ENCODE measurements at regions not wholly inside any gene's neighbourhood (a gene's known extent, or its start where the extent isn't known, plus 50 kb on each side); places are given as distances from the start of the nearest gene placed in this dataset.

DNA sequence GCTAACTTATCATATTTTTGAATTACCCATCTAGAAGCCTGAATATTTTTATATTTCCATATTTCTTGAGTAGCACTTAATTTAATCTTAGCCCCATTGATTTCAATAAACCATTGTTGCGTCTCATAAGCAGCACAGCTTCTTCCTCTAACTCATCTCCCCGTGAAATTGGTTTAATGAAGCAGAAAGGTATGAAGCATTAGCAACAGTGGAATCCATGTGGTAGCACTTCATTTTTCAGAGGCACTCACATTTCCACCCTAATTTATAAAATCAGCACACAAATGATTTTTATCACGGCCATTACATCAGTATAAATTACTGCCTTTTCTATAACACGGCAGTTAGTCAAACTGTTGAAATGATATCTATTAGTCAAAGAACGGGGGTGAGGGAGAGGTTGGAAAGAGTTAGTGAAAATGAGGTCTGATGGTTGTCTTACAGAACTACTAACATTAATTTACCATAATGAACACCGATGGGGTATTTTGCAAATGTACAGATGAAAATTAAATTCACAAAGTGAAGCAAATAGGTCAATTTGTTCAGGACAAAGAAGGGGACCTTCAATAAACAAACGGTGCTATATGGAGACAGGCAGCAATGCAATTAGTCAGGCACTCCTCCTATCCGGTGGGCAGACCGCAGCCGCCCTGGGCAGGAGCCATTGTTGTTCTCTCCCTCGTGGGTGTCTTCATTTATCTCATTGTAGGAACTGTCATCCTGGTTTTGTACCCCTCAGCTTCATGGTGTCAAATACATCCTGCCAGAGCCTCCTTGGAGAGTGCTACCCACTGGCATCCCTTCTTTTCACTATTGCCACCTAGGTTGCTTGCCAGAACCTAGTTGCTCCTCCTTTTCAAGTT lies 205.7 kb downstream of the SOX3 start:
- no peaks in the 10 kb centered on the region for H3K27me3 ChIP-seq (ENCODE audit: insufficient read depth, poor library complexity, severe bottlenecking)

DNA sequence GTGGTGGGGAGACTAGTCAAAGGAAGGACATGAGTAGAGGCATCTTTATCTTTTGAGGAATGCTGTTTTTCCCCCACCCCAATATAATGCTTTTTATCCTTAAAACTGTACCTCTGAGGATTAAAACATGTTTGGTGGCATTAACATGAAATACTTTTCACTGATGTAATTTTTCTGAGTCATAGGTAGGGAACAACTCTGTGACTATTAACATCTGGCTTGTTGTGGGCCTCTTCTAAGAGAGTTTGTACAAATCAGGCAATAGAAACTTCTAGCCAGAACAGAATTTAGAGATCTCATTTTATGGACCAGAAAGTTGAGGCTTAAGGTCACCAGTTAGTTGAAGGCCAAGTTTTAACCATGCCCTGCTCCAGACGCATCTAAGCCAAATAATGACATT lies 207.6 kb downstream of the SOX3 start:
- Histone ChIP-seq H3K4me3 (ENCODE audit: severe bottlenecking) (no peak overlapping the region), H3K27ac (ENCODE audit: poor library complexity, severe bottlenecking) (no peak overlapping the region), H3K27me3 (ENCODE audit: insufficient read depth, poor library complexity, severe bottlenecking) (no peaks in the 10 kb centered on the region), H3K9me3 (ENCODE audit: severe bottlenecking) (no peaks in the 10 kb centered on the region), H3K36me3 (ENCODE audit: low read depth) (no peaks in the 10 kb centered on the region), H3K4me1 (ENCODE audit: insufficient read depth, poor library complexity, severe bottlenecking) (no peaks in the 10 kb centered on the region)
- ATAC-seq (ENCODE audit: low read depth) (no peak), DNase-seq (ENCODE audit: low spot score) (no peak)
- TF ChIP-seq, protein P1, sequence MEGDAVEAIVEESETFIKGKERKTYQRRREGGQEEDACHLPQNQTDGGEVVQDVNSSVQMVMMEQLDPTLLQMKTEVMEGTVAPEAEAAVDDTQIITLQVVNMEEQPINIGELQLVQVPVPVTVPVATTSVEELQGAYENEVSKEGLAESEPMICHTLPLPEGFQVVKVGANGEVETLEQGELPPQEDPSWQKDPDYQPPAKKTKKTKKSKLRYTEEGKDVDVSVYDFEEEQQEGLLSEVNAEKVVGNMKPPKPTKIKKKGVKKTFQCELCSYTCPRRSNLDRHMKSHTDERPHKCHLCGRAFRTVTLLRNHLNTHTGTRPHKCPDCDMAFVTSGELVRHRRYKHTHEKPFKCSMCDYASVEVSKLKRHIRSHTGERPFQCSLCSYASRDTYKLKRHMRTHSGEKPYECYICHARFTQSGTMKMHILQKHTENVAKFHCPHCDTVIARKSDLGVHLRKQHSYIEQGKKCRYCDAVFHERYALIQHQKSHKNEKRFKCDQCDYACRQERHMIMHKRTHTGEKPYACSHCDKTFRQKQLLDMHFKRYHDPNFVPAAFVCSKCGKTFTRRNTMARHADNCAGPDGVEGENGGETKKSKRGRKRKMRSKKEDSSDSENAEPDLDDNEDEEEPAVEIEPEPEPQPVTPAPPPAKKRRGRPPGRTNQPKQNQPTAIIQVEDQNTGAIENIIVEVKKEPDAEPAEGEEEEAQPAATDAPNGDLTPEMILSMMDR (IDR thresholded peaks at IDR 0.05; ENCODE audit: poor library complexity, severe bottlenecking): no peak

More for the DNA sequence above, 205.7 kb downstream of the SOX3 start:
- TF ChIP-seq, protein P1 (IDR thresholded peaks at IDR 0.05; ENCODE audit: poor library complexity, severe bottlenecking): no peak
- Histone ChIP-seq H3K27ac (ENCODE audit: poor library complexity, severe bottlenecking) (no peak overlapping the region), H3K4me1 (ENCODE audit: insufficient read depth, poor library complexity, severe bottlenecking) (no peaks in the 10 kb centered on the region), H3K4me3 (ENCODE audit: severe bottlenecking) (no peak overlapping the region), H3K36me3 (ENCODE audit: low read depth) (no peaks in the 10 kb centered on the region), H3K9me3 (ENCODE audit: severe bottlenecking) (no peaks in the 10 kb centered on the region)
- no peak for DNase-seq (ENCODE audit: low spot score)
- ATAC-seq (ENCODE audit: low read depth): no peak

DNA sequence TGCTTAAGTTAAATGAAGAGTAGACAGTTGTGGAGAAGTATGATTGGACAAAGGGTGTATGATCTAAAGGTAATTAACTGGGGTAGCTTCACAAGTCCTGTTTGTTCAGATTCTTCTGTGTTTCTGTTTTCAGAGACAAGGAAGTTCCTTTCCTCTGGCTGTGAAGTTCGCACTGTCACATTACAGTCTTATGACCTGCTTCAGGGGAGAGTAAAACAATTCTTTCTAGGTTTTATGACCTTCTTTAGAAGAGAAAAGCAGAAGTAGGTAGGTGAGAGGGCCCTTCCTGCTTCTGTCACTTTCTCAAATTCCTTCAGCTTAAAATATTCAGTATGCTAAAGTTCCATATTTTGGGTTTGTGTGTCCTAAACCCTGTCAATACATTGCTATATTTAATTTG lies 211.9 kb downstream of the SOX3 start:
- ATAC-seq (ENCODE audit: low read depth) (no peak), DNase-seq (ENCODE audit: low spot score) (no peak)
- H3K4me3 ChIP-seq (ENCODE audit: severe bottlenecking): no peak overlapping the region
- H3K36me3 ChIP-seq (ENCODE audit: low read depth): no peaks in the 10 kb centered on the region
- no peaks in the 10 kb centered on the region for H3K27me3 ChIP-seq (ENCODE audit: insufficient read depth, poor library complexity, severe bottlenecking)
- no peaks in the 10 kb centered on the region for H3K4me1 ChIP-seq (ENCODE audit: insufficient read depth, poor library complexity, severe bottlenecking)
- TF ChIP-seq, protein P1 (IDR thresholded peaks at IDR 0.05; ENCODE audit: poor library complexity, severe bottlenecking): no peak
- no peak overlapping the region for H3K27ac ChIP-seq (ENCODE audit: poor library complexity, severe bottlenecking)
- no peaks in the 10 kb centered on the region for H3K9me3 ChIP-seq (ENCODE audit: severe bottlenecking)

DNA sequence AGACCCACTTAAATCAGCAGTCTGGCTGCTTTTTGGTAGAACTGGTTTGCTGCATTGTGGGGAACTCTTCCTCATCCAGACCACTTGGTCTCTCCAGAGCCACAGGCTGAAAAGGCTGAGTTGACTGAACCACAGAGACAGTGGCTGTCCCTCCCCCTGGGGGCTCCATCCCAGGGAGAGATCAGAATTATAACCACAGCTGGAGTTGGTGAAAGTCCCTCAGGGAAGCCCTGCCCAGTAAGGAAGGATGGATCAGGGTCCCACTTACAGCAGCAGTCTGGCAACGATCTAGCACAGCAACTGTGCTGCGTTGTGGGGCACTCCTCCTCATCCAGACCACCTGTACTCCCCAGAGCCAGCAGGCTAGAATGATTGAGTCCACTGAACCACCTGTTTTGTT lies 212.7 kb downstream of the SOX3 start:
- Histone ChIP-seq H3K4me1 (ENCODE audit: insufficient read depth, poor library complexity, severe bottlenecking) (no peaks in the 10 kb centered on the region), H3K27ac (ENCODE audit: poor library complexity, severe bottlenecking) (no peak overlapping the region), H3K4me3 (ENCODE audit: severe bottlenecking) (no peak overlapping the region), H3K36me3 (ENCODE audit: low read depth) (no peaks in the 10 kb centered on the region), H3K9me3 (ENCODE audit: severe bottlenecking) (no peaks in the 10 kb centered on the region), H3K27me3 (ENCODE audit: insufficient read depth, poor library complexity, severe bottlenecking) (no peaks in the 10 kb centered on the region)
- ATAC-seq (ENCODE audit: low read depth) (no peak), DNase-seq (ENCODE audit: low spot score) (no peak)
- TF ChIP-seq, protein P1 (IDR thresholded peaks at IDR 0.05; ENCODE audit: poor library complexity, severe bottlenecking): no peak

Data from RWPE2 (cell line).